ENCODE measurements at regions not wholly inside any gene's neighbourhood (a gene's known extent, or its start where the extent isn't known, plus 50 kb on each side); places are given as distances from the start of the nearest gene placed in this dataset.

- DNase-seq (ENCODE audit: low read depth): no peak
- TF ChIP-seq, protein P1, sequence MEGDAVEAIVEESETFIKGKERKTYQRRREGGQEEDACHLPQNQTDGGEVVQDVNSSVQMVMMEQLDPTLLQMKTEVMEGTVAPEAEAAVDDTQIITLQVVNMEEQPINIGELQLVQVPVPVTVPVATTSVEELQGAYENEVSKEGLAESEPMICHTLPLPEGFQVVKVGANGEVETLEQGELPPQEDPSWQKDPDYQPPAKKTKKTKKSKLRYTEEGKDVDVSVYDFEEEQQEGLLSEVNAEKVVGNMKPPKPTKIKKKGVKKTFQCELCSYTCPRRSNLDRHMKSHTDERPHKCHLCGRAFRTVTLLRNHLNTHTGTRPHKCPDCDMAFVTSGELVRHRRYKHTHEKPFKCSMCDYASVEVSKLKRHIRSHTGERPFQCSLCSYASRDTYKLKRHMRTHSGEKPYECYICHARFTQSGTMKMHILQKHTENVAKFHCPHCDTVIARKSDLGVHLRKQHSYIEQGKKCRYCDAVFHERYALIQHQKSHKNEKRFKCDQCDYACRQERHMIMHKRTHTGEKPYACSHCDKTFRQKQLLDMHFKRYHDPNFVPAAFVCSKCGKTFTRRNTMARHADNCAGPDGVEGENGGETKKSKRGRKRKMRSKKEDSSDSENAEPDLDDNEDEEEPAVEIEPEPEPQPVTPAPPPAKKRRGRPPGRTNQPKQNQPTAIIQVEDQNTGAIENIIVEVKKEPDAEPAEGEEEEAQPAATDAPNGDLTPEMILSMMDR (conservative IDR thresholded peaks at IDR 0.05; ENCODE audit: low read depth, low read length): no peak
- H3K4me3 ChIP-seq (ENCODE audit: low read length): no peak overlapping the region
Measured at GRCh38 chr4:123870216-123870876, 473.8 kb downstream of the SPRY1 start.

GRCh38 chr4:123871341-123871740 lies 474.7 kb downstream of the SPRY1 start:
- DNase-seq (ENCODE audit: low read depth): no peak
- TF ChIP-seq, protein P1 (conservative IDR thresholded peaks at IDR 0.05; ENCODE audit: low read depth, low read length): no peak
- H3K4me3 ChIP-seq (ENCODE audit: low read length): no peak overlapping the region

GRCh38 chr4:123874063-123874462 lies 477.5 kb downstream of the SPRY1 start:
- H3K4me3 ChIP-seq (ENCODE audit: low read length): no peak overlapping the region
- TF ChIP-seq, protein P1 (conservative IDR thresholded peaks at IDR 0.05; ENCODE audit: low read depth, low read length): no peak
- no peak for DNase-seq (ENCODE audit: low read depth)

DNA sequence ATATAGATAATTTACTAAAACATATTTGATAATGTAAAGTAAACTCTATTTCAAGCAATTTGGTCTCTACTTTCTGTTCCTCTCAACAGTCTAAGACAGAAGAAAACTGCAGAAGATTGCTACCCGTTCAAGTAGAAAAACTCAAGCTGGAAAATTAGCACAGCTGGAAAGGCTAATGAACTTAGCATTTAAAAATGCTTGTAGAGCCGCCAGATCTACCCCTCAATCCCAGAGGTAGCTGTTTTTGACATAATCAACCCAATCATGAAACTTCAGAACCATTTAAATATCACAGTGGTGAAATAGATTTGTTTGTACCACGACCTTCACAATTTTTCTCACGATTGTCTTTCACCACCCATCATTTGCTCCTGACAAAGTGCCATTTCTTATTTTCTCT lies 479.5 kb downstream of the SPRY1 start:
- TF ChIP-seq, protein P1 (conservative IDR thresholded peaks at IDR 0.05; ENCODE audit: low read depth, low read length): no peak
- no peak overlapping the region for H3K4me3 ChIP-seq (ENCODE audit: low read length)
- DNase-seq (ENCODE audit: low read depth): no peak

DNA sequence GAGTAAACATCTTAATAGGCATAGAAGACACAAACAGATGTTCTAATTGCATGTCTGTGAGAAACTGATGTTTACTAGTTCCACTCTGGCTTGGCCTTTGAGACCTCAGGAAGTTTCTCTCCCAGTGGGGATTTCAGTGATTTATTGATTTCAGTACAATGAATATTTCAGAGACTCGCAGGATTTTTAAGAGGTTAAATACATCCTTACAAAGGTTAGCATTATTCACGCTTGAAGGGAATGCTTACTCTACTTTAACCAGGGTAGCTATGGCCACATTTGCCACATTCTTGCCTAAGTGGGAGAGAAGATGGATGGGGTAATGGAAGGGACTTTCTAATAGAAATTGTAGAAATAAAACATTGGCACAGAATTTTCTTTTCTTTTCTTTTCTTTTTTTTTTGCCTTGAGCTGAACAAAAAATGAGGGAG lies 480.1 kb downstream of the SPRY1 start:
- no peak for DNase-seq (ENCODE audit: low read depth)
- H3K4me3 ChIP-seq (ENCODE audit: low read length): no peak overlapping the region
- TF ChIP-seq, protein P1 (conservative IDR thresholded peaks at IDR 0.05; ENCODE audit: low read depth, low read length): no peak

DNA sequence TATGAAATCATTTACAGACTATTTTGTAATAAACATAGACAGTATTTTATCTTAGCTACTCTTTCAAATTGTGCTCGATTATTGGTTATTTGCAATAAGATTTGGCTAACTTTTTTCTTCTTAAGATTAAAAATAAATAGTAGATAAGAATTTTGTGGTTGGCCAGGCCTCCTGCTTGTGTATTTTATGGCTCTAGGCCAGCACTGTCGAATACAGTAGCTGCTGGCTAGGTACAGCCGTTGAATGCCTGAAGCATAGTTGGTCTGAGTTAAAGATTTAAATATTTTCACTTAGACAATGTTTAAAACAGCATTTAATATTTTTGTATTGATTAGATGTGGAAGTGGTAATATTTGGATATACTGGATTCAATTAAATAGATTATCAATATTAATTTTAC lies 481.0 kb downstream of the SPRY1 start:
- no peak overlapping the region for H3K4me3 ChIP-seq (ENCODE audit: low read length)
- TF ChIP-seq, protein P1 (conservative IDR thresholded peaks at IDR 0.05; ENCODE audit: low read depth, low read length): no peak
- no peak for DNase-seq (ENCODE audit: low read depth)

GRCh38 chr4:123878976-123879375 lies 482.4 kb downstream of the SPRY1 start:
- TF ChIP-seq, protein P1 (conservative IDR thresholded peaks at IDR 0.05; ENCODE audit: low read depth, low read length): no peak

More at GRCh38 chr4:123878976-123879375, 482.4 kb downstream of the SPRY1 start:
- no peak for DNase-seq (ENCODE audit: low read depth)
- no peak overlapping the region for H3K4me3 ChIP-seq (ENCODE audit: low read length)
